Activated CD4-positive, CD25-positive, alpha-beta regulatory T cell treated with anti-CD3 and anti-CD28 coated beads, Interleukin-2, amount 50 U/mL, for 16 hours (primary cell): ENCODE measurements at regions not wholly inside any gene's neighbourhood (a gene's known extent, or its start where the extent isn't known, plus 50 kb on each side); places are given as distances from the start of the nearest gene placed in this dataset.
"Not testable (repeated sequence)": the region's sequence is repeated elsewhere in the genome, so short reads cannot be mapped to it uniquely, and the experiment has no call there.

Experiments used
- DNase-seq: peaks from one replicate; pipeline ENCODE4 v3.0.0-alpha.2; 2020; ENCODE audit warnings: low read depth, low spot score

DNA sequence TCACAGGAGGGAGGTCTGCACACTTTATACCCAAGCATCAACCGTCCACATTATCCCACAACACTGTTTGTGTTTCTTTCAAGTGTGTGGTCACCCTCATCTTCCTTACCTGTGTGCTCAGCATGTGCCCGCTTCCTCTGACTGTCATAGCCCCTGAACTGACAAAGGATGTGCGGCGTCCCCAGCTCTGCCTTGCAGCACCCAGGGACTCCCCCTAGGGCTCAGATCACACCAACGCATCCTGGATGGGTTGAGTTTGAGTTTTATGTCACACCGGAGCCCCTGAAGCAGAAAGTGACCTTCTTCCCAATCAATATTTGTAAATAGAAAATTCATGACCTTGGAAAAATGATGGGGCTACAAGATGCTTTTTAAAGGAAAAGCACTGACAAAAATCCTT lies 770.7 kb upstream of the TMEM132C start:
- DNase-seq = no peak

DNA sequence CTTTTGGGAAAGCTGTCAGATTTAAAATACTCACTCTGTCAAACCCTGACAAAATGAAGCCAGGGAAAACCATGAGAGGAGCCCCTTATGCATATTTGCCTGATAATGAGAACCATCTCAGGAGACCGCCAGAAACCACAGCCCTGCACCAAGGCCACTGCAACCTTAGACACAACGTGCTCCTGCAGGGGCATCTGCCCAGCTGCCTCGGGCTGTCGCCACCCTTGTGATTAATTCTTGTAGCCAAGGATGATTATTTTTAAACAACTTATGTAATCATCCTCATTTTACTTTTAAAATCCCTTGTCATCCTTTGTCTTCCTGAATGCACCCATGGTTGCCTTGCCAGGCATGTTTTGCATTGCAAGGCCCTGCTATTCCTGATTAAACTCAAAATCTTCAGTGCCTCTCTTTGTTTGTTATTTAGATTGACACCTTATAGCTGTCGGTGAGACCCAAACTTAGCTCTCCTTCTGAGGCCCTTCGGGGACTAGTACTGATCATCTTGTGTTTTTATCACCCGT lies 766.4 kb upstream of the TMEM132C start:
- DNase-seq = no peak

DNA sequence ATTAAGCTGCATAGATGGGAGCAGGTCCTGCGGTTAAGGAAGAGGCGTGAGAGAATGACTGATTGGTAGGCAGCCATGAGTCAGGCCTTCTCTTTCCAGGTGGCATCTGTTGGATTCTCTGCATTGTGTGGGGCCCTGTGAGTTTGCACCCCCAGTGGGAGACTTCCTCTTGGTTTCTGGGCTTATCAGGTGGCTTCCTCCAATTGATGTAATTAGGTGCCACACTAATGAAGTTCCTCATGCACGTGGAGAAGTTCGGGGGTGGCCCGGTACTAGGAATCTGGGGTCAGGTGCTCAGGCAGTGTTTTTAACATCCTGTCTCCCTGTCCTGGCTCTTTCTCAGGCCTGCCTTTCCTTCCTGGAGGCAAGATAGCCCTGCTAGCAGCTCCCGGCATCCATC lies 765.1 kb upstream of the TMEM132C start:
- DNase-seq = no peak

DNA sequence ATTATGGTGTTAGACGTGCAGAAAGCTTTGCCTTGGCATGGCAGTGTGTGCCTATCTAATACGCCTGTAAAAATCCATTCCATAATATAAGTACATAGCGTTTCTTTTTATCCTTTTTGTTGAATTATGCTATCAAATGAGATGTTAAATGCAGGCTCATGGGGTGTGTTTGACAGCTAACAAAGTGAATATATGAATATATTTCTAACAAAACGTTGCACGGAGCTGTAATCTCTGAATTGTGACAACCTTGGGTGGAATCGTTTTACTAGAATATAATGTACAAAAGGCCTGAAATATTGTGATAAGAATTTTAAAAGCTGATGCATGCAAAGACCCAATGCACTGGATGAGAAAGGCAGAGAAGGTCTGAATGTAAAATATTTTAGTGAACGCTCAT lies 763.7 kb upstream of the TMEM132C start:
- no peak for DNase-seq

DNA sequence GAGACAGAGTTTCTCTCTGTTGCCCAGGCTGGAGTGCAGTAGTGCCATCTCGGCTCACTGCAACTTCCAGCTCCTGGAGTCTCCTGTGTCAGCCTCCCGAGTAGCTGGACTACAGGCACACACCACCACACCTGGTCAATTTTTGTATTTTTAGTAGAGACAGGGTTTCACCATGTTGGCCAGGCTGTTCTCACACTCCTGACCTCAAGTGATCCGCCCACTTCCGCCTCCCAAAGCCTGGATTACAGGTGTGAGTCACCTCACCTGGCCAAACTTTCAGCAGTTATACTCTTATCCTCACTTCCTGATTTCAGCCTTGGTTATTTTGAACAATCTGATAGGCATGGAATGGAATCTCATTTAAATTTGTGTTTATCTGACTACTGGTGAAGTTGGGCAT lies 763.0 kb upstream of the TMEM132C start:
- DNase-seq = not testable (repeated sequence)

DNA sequence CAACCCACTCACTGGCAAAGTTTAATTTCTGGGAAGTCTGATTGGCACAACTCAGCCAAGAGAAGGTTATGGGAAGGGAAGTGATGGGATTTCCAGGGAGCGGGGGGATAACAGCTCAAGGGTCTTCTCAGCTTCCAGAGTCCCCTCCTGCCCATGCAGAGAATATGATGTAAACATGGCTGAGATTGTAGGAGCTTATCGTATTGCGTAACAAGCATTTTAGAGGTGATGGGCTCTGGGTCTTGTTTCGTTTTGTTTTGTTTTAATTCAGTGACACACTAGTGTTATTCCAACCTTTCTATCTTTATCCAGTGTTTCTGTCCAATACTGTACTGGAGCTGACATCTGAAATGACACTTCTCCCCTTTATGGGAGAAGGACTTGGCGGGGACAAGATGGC lies 762.1 kb upstream of the TMEM132C start:
- DNase-seq = no peak

DNA sequence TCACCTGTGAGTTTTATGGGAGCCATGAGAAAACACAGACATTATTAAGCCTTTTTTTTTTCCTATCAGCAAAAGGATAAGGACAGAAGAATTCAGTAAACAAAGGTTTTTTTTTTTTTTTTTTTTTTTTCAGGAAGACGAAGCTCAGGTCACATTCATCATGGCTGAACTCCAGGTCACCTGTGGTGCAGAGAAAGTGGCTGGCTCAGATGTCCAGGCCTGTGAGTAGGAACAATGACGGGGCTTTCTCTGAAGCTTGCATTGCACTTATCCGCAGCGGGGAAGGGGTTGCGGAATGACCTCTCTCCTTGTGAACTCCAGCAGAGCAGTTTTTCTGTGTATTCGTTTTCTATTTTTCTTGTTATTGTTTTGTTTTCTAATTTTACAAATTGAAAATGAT lies 759.6 kb upstream of the TMEM132C start:
- DNase-seq = no peak

DNA sequence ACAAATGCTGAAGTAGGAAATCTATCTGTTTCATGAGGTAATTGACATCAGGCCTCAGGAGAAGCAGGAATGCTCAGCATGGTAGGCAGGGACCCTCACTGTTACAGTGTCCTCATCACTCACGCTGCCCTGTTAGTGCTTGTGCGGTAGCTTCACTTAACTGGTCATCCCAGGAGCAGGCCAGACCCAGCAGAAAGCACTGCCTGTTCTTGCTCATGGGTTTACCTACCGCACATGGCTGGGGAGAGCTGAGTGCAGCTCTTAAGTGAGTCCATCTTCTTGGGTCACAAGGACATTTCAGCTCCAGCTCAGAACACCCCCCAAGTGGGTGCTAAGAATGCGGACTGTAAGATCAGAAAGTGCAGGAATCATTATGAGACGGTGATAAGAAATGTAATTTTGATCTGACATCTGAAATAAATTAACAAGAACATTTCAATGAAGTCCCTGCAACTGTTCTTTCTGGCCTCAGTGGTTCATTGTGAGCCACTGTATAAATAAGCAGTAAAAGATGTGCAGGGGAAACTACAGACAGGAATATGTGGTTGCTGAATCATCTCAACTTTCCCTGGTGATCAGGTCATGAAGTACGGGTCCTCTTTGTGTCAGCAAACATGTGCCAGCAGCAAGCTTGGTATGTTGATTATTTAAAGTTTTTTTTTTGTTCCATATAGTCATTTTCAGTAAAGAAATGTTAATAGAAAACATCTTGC lies 757.7 kb upstream of the TMEM132C start:
- DNase-seq = no peak

DNA sequence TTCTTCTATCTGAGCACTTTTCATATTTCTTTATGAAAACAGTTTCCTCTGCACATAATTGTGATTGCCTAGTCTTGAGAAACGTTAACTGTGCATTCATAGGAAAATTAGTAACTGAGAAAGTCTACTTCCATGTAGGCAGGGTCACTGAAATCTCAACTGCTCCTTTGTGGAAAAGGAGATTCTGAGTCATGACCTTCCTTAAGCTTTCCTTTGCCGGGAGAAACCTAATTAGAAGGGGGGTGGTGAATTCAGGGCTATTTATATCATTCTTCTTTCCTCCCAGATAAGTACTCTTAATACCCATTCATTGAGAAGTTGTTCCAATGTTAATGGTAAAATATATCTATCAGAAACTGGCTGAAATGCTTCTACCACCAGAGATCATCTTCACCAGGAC lies 751.0 kb upstream of the TMEM132C start:
- no peak for DNase-seq

DNA sequence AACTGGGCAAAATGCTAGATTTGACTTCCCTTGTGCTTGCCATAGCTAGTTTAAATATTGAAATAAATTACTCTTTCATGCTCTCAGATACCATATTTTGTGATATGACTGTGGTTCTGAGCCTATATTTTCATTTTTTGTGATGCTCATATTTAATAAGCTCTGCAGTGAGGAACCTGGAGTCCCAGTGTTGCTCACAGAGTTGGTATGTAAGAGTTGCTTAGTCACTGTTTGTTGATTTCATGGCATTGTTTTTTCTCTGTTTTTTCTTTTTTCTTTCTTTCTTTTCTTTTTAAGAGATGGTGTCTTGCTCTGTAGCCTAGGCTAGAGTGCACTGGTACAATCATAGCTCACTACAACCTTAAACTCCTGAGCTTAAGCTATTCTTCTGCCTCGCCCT lies 750.5 kb upstream of the TMEM132C start:
- no peak for DNase-seq

DNA sequence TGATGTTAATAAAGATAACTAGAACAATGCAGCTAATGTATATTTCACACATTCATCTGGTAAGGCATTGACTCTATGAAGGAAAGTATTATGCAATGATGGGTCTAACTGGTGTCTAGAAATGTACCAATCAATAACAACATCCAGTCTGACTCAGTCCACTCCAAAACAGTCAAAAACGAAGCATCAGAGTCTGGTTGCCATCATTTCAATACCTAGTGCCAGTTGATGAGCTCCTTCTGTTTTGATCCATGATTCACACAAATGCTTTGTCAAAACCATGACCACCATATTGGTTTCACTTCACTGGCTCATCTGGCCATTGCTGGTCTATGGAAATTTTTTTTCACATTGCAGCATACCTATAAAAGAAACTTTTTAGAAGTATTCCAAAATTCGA lies 747.2 kb upstream of the TMEM132C start:
- no peak for DNase-seq

DNA sequence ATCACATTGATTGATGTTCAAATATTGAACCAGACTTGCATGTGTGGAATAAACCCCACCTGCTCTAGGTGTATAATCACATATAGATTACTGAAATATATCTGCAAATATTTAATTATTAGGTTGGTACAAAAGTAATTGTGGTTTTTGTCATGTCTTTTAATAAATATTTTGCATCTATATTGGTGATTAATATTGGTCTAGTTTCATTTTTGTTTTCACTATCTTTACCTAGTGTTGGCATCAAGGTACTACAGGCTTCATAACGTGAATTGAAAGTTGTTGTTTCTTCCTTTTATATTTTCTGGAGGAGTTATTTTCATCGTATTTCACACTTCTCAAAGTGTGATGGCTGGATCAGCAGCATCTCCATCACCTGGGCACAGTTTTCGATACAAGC lies 740.0 kb upstream of the TMEM132C start:
- no peak for DNase-seq

DNA sequence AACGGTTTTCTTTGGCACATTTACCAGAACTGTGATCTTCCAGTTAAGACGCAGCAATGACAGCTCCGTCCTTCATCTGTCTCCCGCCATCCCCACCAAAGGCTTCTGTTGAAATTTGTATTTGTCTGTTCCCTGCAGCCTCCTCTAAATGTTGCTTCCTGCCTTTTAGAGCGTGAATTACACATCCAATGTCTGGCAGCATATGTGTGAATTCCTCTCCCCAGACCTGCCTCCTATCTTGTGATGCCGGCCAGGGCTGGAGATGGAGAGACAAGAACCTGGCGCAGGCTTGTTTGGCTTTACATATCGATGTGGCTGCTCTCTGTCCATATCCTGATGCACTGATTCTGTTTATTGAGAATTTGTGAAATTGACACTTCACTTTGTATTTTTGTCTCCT lies 738.4 kb upstream of the TMEM132C start:
- DNase-seq = no peak

DNA sequence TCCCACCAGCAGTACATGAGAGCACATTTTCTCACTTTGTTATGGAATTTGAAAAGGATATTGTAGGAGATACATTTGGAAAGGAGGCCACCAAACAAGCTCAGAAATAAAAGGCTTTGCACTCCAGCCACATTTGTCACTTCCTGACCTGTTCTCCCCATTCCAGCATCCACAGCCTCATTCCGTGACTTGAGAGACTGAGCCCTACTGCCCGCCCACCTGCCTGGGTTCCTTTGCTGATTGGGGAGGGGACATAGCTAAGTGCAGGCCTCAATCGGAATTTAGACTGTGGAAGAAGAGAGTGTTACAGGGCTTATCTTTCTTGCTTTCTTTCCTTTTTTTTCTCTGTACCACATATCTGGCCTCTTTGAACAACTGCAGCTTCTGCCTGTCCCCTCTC lies 735.4 kb upstream of the TMEM132C start:
- DNase-seq = no peak

DNA sequence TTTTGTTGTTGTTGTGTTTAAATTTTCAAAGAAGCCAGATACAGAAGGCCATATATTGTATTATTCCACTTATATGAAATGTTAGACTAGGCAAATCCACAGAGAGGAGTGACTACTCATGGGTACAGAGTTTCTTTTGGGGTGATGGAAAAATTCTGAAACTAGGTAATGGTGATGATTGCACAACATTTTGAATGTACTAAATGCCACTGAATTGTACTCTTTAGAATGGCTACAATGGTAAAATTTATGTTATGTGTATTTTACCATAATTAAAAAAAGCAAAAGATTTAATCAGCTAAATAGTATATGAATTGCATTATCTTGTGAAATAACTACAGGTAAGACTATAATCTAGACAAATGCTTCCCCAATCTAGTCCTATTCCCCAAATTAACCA lies 733.6 kb upstream of the TMEM132C start:
- no peak for DNase-seq

DNA sequence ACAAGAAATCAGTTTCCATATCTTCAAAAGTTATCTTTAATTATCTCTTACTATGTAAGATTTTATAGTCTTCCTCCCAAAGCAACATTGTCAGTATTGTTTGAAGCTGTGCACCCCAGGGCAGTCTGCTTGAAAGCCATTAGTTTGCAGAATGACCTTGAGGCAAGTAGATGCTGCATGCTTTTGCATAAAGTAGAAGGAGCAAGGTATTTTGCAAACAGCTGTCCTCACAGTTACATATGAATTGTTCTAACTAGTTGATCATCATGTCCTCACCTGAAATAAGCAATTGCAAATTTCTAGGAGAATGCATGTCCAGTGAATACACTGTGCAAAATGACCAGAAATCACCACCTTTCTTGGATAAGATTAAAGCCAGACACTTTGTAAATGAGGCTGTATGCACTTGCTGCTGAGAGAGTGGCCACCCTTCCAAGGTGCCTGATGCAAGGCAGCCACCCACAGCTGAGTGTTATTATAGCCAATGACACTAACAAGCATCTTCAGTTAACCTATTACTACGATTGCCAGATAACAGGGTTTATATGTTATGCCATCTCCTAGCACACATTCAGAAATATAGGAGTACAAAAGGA lies 730.0 kb upstream of the TMEM132C start:
- no peak for DNase-seq

DNA sequence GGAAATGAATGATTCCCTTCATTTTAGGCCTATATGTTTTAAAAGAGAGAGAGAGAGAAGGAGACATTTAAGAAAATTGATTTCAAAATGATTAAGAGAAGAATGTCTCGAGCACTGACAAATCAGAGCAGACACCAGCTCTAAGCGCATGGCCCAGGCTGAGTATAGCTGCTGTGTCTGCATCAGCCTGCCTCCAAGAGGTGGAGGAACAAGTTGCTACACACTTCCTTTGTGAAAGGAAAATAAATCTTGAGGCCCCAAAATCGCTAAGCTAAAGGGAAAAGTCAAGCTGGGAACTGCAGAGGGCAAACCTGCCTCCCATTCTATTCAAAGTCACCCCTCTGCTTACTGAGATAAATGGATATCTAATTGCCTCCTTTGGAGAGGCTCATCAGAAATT lies 728.7 kb upstream of the TMEM132C start:
- DNase-seq = no peak

DNA sequence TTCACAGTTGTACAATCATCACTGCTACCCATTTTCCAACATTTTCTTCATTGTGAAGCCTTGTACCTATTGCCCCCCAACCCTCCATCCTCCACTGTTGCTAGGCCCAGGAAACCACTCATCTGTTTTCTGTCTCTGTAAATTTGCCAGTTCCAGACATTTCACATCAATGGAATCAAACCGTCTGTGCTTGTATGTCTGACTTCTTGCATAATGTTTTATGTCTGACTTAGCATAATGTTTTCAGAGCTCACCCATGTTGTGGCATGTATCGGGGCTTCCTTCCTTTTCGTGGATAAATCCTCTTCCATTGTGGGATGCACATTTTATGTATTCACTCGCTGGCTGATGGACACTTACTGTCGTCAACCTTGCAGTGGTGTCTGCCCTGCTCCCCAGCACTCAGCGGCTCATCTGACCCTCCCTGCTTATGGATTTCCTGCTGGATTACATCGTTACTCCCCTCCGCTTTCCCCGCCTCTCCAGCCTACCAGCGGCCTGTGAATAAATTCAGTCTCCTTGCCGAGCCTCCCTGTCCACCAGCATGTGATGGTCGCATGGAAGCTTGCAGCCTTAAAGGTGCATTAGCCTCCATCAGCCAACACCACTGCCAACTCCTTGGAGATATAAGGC lies 727.6 kb upstream of the TMEM132C start:
- no peak for DNase-seq

DNA sequence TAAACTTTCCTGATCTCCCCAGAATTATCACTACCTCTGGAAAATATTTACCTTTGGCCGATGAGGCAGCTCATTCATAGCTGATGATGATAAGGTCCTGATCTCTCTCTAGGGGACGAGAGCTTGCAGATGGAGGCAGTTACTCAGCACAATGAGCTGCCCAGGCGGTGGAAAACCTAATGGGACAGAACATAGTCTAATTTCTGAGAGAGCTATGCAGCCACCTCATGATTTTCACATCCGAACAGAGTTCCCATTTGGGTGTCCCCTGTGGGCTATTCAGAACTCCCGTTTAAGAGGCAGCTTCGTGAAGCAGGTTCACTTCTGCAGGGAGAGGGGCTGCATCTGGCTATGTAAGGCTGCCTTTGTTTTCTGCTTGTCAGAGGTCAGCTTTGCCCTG lies 724.6 kb upstream of the TMEM132C start:
- no peak for DNase-seq

DNA sequence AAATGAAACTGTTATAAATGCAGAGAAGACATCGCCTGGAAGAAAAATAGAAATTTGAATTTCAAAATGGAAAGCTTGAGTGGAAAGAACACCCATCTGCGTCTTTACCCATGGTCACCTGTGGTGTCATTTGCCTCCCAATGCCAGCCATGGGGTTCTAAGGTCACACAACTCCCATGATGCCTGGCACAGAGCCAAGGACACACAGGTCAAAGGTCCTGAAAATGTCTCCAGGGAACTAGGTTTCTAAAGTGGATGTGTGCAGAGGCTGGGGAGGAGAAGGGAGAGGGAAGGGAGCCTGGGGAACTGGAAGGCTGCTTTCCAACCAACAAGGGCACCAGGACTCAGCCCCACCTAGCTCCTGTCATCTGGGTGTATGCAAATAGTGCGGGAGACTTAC lies 724.0 kb upstream of the TMEM132C start:
- DNase-seq = no peak

DNA sequence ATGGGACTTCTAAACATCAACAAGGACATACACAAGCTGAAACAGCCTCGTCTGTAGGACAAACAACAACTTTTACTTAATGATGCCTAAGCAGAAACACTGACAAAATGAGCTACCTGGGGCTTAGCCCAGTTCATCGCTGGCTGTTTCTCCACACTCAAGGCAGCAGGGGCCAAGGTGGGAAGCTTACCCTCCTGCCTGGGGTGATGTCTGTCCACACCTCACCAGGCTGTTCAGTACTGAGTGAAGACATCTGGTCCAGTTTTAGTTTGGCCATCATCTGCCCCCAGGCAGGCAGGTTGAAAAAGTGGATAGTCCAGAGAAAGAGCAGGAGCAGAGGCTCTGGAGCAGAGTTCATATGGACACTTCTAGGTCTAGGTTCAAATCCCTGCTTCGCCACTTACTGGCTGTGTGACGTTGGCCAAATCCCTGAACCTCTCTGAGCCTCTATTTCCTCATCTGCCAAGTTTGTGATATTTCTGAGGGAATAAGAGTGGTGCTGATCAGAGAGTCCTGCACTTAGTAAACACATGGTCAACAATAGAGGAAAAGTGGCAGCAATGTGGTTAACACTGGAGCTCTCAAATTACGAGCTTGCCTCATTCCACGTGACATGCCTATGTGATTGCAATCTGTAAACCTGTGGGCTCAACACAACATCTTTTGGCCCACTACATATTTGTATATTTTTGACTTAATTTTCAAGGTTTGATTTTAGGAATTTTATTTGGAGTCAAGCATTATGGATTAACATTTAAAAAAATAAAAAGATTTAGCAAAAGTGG lies 720.1 kb upstream of the TMEM132C start:
- no peak for DNase-seq

DNA sequence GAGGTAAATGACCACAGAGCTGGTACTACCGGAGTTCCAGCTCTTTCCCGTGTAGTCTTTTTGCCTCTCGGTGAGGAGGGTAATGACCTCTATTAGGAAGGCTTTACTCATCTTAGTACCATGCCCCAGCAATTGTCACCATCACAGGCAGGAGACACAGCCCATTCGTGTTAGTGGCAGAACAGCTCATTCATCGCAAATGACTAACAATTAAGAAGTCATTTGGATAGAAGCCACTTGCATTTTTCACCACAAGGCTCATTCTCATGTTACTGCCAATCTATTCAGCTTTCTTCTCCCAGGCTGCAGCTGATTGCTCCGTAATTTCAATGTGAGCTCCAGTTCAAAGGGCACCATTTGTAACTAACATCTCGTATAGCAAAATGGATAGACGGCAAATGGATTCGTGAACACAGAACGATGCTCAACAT lies 718.8 kb upstream of the TMEM132C start:
- DNase-seq = no peak
